Keratinocyte (primary cell): ENCODE measurements at regions not wholly inside any gene's neighbourhood (a gene's known extent, or its start where the extent isn't known, plus 50 kb on each side); places are given as distances from the start of the nearest gene placed in this dataset.

Experiments
- DNase-seq: peaks from one replicate; pipeline ENCODE4 v3.0.0-alpha.2; 2011; ENCODE audit warnings: low read depth, missing footprints, low spot score
- FAIRE-seq: peaks from 2 replicates; lab custom pipeline; 2011; peaks lifted over from hg19 to GRCh38; lab: Jason Lieb, UNC
- H2AFZ ChIP-seq: 2 replicates; pipeline ENCODE4 v1.6.0; 2012; ENCODE audit warnings: low read length, control low read depth, inconsistent platforms; ENCODE audit not compliant: control insufficient read depth
- H3K27ac ChIP-seq: 2 replicates; pipeline ENCODE4 v1.5.1; 2011; ENCODE audit warnings: low read length; ENCODE audit not compliant: control insufficient read depth, insufficient read depth
- H3K27me3 ChIP-seq: 3 replicates; pipeline ENCODE4 v1.6.0; 2011; ENCODE audit warnings: low read length; ENCODE audit not compliant: control insufficient read depth, insufficient read depth; ENCODE audit errors: extremely low read depth
- H3K36me3 ChIP-seq, 2 experiments: 2 replicates in 1 of 2; 3 replicates in 1 of 2; pipeline ENCODE4 v1.5.1; 2011; ENCODE audit warnings: low read length in 2 of 2, mild to moderate bottlenecking in 1 of 2; ENCODE audit not compliant: control insufficient read depth in 2 of 2, insufficient read depth in 2 of 2; ENCODE audit errors: extremely low read depth in 1 of 2
- H3K4me1 ChIP-seq: 3 replicates; pipeline ENCODE4 v1.5.1; 2011; ENCODE audit warnings: low read length; ENCODE audit not compliant: control insufficient read depth, insufficient read depth; ENCODE audit errors: extremely low read depth
- H3K4me2 ChIP-seq: 3 replicates; pipeline ENCODE4 v1.6.0; 2011; ENCODE audit warnings: low read depth, low read length; ENCODE audit not compliant: control insufficient read depth, insufficient read depth; ENCODE audit errors: extremely low read depth
- H3K4me3 ChIP-seq, 3 experiments: fragments of 200-600 bp in 1 of 3; sonication (generic) in 1 of 3; 2 replicates in 2 of 3; 3 replicates in 1 of 3; pipeline ENCODE4 v1.5.1; 2011 to 2016; ENCODE audit warnings: low read length in 3 of 3, mild to moderate bottlenecking in 3 of 3, control low read depth in 2 of 3, inconsistent platforms in 1 of 3, low read depth in 1 of 3, mixed read lengths in 1 of 3, mixed run types in 1 of 3, moderate library complexity in 1 of 3; ENCODE audit not compliant: control insufficient read depth in 2 of 3, insufficient read depth in 2 of 3; ENCODE audit errors: extremely low read depth in 1 of 3
- H3K79me2 ChIP-seq: 2 replicates; pipeline ENCODE4 v1.6.0; 2012; ENCODE audit warnings: low read length; ENCODE audit not compliant: control insufficient read depth, insufficient read depth
- H3K9ac ChIP-seq: 3 replicates; pipeline ENCODE4 v1.6.0; 2011; ENCODE audit warnings: low read length; ENCODE audit not compliant: control insufficient read depth, insufficient read depth; ENCODE audit errors: extremely low read depth
- H3K9me1 ChIP-seq: 3 replicates; pipeline ENCODE4 v1.6.0; 2011; ENCODE audit warnings: low read length; ENCODE audit not compliant: control insufficient read depth, insufficient read depth; ENCODE audit errors: extremely low read depth
- H3K9me3 ChIP-seq: 2 replicates; pipeline ENCODE4 v1.5.1; 2012; ENCODE audit warnings: low read depth, low read length; ENCODE audit not compliant: control insufficient read depth
- H4K20me1 ChIP-seq: 3 replicates; pipeline ENCODE4 v1.6.0; 2011; ENCODE audit warnings: low read length; ENCODE audit not compliant: control insufficient read depth, insufficient read depth; ENCODE audit errors: extremely low read depth
- EZH2 ChIP-seq: IDR thresholded peaks from one replicate; pipeline ENCODE4 v1.6.1; 2012; ENCODE audit warnings: inconsistent platforms, mild to moderate bottlenecking, low read length, moderate library complexity
- dilution Hi-C: fragments of 300-500 bp; cut with MboI; formaldehyde crosslinking; loops from one replicate; pipeline ENCODE4 v1.7.0; 2020; ENCODE audit warnings: low sequenced_read_pairs; ENCODE audit not compliant: extremely low pct_ligation_motif_present
- TF ChIP-seq, protein P1 (sequence below), 3 experiments: IDR thresholded peaks in 1 of 3; conservative IDR thresholded peaks in 1 of 3; optimal IDR thresholded peaks in 1 of 3; 2 replicates in 2 of 3; 3 replicates in 1 of 3; pipeline versions ENCODE3 to v1.5.1; 2011; ENCODE audit warnings: low read length in 3 of 3, mild to moderate bottlenecking in 3 of 3, moderate library complexity in 2 of 3, control low read depth in 1 of 3, inconsistent platforms in 1 of 3; ENCODE audit not compliant: insufficient read depth in 2 of 3; ENCODE audit errors: extremely low read depth in 1 of 3

GRCh38 chr3:118080889-118081288 lies 953.8 kb downstream of the IGSF11 start:
- no peaks in the 10 kb centered on the region for H3K36me3 ChIP-seq
- H2AFZ ChIP-seq: no peak overlapping the region
- no peak for DNase-seq
- no peak overlapping the region for H3K4me3 ChIP-seq
- no peaks in the 10 kb centered on the region for H3K4me1 ChIP-seq
- no peaks in the 10 kb centered on the region for H3K79me2 ChIP-seq
- no peaks in the 10 kb centered on the region for H3K9me3 ChIP-seq
- H3K4me2 ChIP-seq: no peak overlapping the region
- dilution Hi-C loops: no loop called here
- H3K9ac ChIP-seq: no peak overlapping the region
- no peak for FAIRE-seq
- H3K27ac ChIP-seq: no peak overlapping the region
- no peaks in the 10 kb centered on the region for H4K20me1 ChIP-seq
- no peaks in the 10 kb centered on the region for H3K27me3 ChIP-seq
- H3K9me1 ChIP-seq: no peaks in the 10 kb centered on the region
- TF ChIP-seq EZH2: no peak
- TF ChIP-seq, protein P1, sequence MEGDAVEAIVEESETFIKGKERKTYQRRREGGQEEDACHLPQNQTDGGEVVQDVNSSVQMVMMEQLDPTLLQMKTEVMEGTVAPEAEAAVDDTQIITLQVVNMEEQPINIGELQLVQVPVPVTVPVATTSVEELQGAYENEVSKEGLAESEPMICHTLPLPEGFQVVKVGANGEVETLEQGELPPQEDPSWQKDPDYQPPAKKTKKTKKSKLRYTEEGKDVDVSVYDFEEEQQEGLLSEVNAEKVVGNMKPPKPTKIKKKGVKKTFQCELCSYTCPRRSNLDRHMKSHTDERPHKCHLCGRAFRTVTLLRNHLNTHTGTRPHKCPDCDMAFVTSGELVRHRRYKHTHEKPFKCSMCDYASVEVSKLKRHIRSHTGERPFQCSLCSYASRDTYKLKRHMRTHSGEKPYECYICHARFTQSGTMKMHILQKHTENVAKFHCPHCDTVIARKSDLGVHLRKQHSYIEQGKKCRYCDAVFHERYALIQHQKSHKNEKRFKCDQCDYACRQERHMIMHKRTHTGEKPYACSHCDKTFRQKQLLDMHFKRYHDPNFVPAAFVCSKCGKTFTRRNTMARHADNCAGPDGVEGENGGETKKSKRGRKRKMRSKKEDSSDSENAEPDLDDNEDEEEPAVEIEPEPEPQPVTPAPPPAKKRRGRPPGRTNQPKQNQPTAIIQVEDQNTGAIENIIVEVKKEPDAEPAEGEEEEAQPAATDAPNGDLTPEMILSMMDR (optimal IDR thresholded peaks at IDR 0.05 in 1 of 3, IDR thresholded peaks at IDR 0.05 in 1 of 3, conservative IDR thresholded peaks at IDR 0.05 in 1 of 3; ENCODE audit: extremely low read depth in 1 of 3, insufficient read depth in 2 of 3, low read length in 3 of 3): no peak

DNA sequence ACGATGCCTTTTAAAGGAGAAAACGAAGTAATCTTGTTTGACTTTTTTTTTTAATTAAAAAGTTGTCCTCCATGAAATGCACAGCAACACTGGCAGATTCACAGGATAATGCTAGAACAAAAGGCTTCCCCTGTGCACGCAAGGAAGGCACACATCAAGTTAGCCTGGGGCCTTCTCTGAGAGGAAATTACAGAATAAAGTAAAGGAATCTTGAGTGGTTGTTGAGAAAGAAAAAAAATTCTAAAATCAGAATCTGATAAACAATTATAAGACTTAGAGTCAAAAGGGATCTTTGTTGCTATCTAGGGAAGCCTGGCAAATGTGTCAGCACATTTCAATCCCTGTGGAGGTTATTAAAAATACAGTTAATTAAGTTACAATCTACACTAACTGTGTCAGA lies 946.0 kb downstream of the IGSF11 start:
- TF ChIP-seq EZH2: no peak
- TF ChIP-seq, protein P1 (optimal IDR thresholded peaks at IDR 0.05 in 1 of 3, IDR thresholded peaks at IDR 0.05 in 1 of 3, conservative IDR thresholded peaks at IDR 0.05 in 1 of 3; ENCODE audit: extremely low read depth in 1 of 3, insufficient read depth in 2 of 3, low read length in 3 of 3): no peak
- Histone ChIP-seq H3K27ac (no peak overlapping the region), H3K4me1 (no peaks in the 10 kb centered on the region), H3K4me2 (no peak overlapping the region), H2AFZ (no peak overlapping the region), H3K4me3 (no peak overlapping the region), H3K9ac (no peak overlapping the region), H3K79me2 (no peaks in the 10 kb centered on the region), H3K27me3 (no peaks in the 10 kb centered on the region), H3K9me3 (no peaks in the 10 kb centered on the region), H3K36me3 (no peaks in the 10 kb centered on the region), H4K20me1 (no peaks in the 10 kb centered on the region), H3K9me1 (no peaks in the 10 kb centered on the region)
- DNase-seq: no peak
- dilution Hi-C loops: no loop called here
- FAIRE-seq: no peak
